ENCODE measurements at regions not wholly inside any gene's neighbourhood (a gene's known extent, or its start where the extent isn't known, plus 50 kb on each side); places are given as distances from the start of the nearest gene placed in this dataset.

- intact Hi-C loops (cut with micrococcal nuclease): no loop called here
- DNase-seq: no peak
- no peak overlapping the region for H3K4me3 Mint-ChIP-seq
- H3K36me3 Mint-ChIP-seq: no peaks in the 10 kb centered on the region
- ATAC-seq: no peak
- peaks cover 5 to 14% of the 10 kb centered on the region in 2 donors for H3K9me3 Mint-ChIP-seq
- no peak overlapping the region for H3K27ac ChIP-seq (ENCODE audit: low read length)
- H3K36me3 ChIP-seq (ENCODE audit: control insufficient read depth, insufficient read depth, low read length): no peaks in the 10 kb centered on the region
- H3K4me1 Mint-ChIP-seq: no peaks in the 10 kb centered on the region
- TF ChIP-seq CTCF (IDR thresholded peaks at IDR 0.05): no peak
- H3K27ac Mint-ChIP-seq: no peak overlapping the region
- no peak overlapping the region for H3K4me3 ChIP-seq (ENCODE audit: low read length)
- H3K9me3 ChIP-seq (ENCODE audit: control insufficient read depth, insufficient read depth, low read length): no peaks in the 10 kb centered on the region
- H3K27me3 ChIP-seq (ENCODE audit: control insufficient read depth, insufficient read depth, low read length): no peaks in the 10 kb centered on the region
- H3K4me1 ChIP-seq (ENCODE audit: control insufficient read depth, insufficient read depth, low read length): no peaks in the 10 kb centered on the region
- no CpG with 5 or more reads among the region's 1 CpG for WGBS (ENCODE audit: insufficient coverage)
- H3K27me3 Mint-ChIP-seq (ENCODE audit: low read depth in 2 of 2): no peaks in the 10 kb centered on the region
These were observed 992.5 kb upstream of the ADGRB3 start for GRCh38 chr6:67642582-67642981.

- Mint-ChIP-seq H3K27me3 (ENCODE audit: low read depth in 2 of 2) (no peaks in the 10 kb centered on the region), H3K4me1 (no peaks in the 10 kb centered on the region), H3K27ac (no peak overlapping the region), H3K4me3 (no peak overlapping the region), H3K9me3 (peaks cover 6 to 7% of the 10 kb centered on the region in 2 donors), H3K36me3 (no peaks in the 10 kb centered on the region)
- Histone ChIP-seq H3K36me3 (ENCODE audit: control insufficient read depth, insufficient read depth, low read length) (no peaks in the 10 kb centered on the region), H3K4me3 (ENCODE audit: low read length) (no peak overlapping the region), H3K27me3 (ENCODE audit: control insufficient read depth, insufficient read depth, low read length) (no peaks in the 10 kb centered on the region), H3K4me1 (ENCODE audit: control insufficient read depth, insufficient read depth, low read length) (no peaks in the 10 kb centered on the region), H3K9me3 (ENCODE audit: control insufficient read depth, insufficient read depth, low read length) (no peaks in the 10 kb centered on the region), H3K27ac (ENCODE audit: low read length) (no peak overlapping the region)
- no peak for TF ChIP-seq CTCF (IDR thresholded peaks at IDR 0.05)
- intact Hi-C loops (cut with micrococcal nuclease): no loop called here
- ATAC-seq (no peak), DNase-seq (no peak)
These were observed 994.6 kb upstream of the ADGRB3 start for GRCh38 chr6:67640484-67640883.

GRCh38 chr6:67639161-67639560, 995.9 kb upstream of the ADGRB3 start:
- H3K9me3 Mint-ChIP-seq: peaks cover 8 to 11% of the 10 kb centered on the region in 2 donors
- no peaks in the 10 kb centered on the region for H3K4me1 Mint-ChIP-seq
- Histone ChIP-seq H3K27ac (ENCODE audit: low read length) (no peak overlapping the region), H3K36me3 (ENCODE audit: control insufficient read depth, insufficient read depth, low read length) (no peaks in the 10 kb centered on the region), H3K27me3 (ENCODE audit: control insufficient read depth, insufficient read depth, low read length) (no peaks in the 10 kb centered on the region), H3K4me1 (ENCODE audit: control insufficient read depth, insufficient read depth, low read length) (no peaks in the 10 kb centered on the region), H3K9me3 (ENCODE audit: control insufficient read depth, insufficient read depth, low read length) (peaks cover 5% of the 10 kb centered on the region), H3K4me3 (ENCODE audit: low read length) (no peak overlapping the region)
- intact Hi-C loops (cut with micrococcal nuclease): no loop called here
- no peak overlapping the region for H3K27ac Mint-ChIP-seq
- TF ChIP-seq CTCF (IDR thresholded peaks at IDR 0.05): no peak
- no peak overlapping the region for H3K4me3 Mint-ChIP-seq
- no peak for DNase-seq
- no peaks in the 10 kb centered on the region for H3K27me3 Mint-ChIP-seq (ENCODE audit: low read depth in 2 of 2)
- no peak for ATAC-seq
- H3K36me3 Mint-ChIP-seq: no peaks in the 10 kb centered on the region

- ATAC-seq: no peak
- Histone ChIP-seq H3K4me3 (ENCODE audit: low read length) (no peak overlapping the region), H3K4me1 (ENCODE audit: control insufficient read depth, insufficient read depth, low read length) (no peaks in the 10 kb centered on the region), H3K27me3 (ENCODE audit: control insufficient read depth, insufficient read depth, low read length) (no peaks in the 10 kb centered on the region), H3K9me3 (ENCODE audit: control insufficient read depth, insufficient read depth, low read length) (peaks cover 7% of the 10 kb centered on the region), H3K27ac (ENCODE audit: low read length) (no peak overlapping the region), H3K36me3 (ENCODE audit: control insufficient read depth, insufficient read depth, low read length) (no peaks in the 10 kb centered on the region)
- no peak for TF ChIP-seq CTCF (IDR thresholded peaks at IDR 0.05)
- WGBS (ENCODE audit: insufficient coverage): 95% methylated on average over 2 of the region's 2 CpGs
- intact Hi-C loops (cut with micrococcal nuclease): no loop called here
- Mint-ChIP-seq H3K4me3 (no peak overlapping the region), H3K27me3 (ENCODE audit: low read depth in 2 of 2) (no peaks in the 10 kb centered on the region), H3K27ac (no peak overlapping the region), H3K9me3 (peaks cover 10 to 15% of the 10 kb centered on the region in 2 donors), H3K36me3 (peaks cover 2% of the 10 kb centered on the region), H3K4me1 (no peaks in the 10 kb centered on the region)
- no peak for DNase-seq
These were observed 1000.9 kb upstream of the ADGRB3 start for GRCh38 chr6:67634199-67634598.
